ENCODE measurements at regions not wholly inside any gene's neighbourhood (a gene's known extent, or its start where the extent isn't known, plus 50 kb on each side); places are given as distances from the start of the nearest gene placed in this dataset.
"Not testable (repeated sequence)": the region's sequence is repeated elsewhere in the genome, so short reads cannot be mapped to it uniquely, and the experiment has no call there.

DNA sequence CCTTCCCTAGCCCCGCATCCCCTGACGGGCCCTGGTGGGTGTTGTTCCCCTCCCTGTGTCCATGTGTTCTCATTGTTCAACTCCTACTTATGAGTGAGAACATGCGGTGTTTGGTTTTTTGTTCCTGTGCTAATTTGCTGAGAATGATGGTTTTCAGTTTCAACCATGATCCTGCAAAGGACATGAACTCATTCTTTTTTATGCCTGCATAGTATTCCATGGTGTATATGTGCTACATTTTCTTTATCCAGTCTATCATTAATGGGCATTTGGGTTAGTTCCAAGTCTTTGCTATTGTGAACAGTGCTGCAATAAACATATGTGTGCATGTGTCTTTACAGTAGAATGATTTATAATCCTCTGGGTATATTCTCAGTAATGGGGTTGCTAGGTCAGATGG, 65.7 kb upstream of the DCD start:
- DNase-seq (ENCODE audit: low read depth) = not testable (repeated sequence)

- DNase-seq (ENCODE audit: low read depth) = no peak
Measured at GRCh38 chr12:54711669-54712068, 63.5 kb upstream of the DCD start.

DNA sequence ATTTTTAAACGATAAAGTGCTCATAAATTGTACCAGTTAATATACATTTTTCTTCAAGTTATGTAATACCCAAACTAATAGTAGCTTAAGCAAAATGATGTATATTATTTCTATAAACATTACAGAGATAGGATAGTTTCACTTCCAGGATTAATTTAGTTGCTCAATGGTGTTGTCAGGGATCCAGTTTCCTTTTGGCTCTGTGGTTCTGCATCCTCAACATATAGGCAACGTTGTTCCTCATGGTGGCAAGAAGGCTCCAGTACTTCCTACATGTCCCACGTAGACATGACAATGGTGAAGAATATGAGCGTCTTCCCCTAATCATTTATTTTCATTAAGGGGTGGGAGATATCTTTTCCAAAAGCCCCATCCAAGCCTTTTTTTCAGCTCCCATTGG, 60.7 kb upstream of the DCD start:
- DNase-seq (ENCODE audit: low read depth) = no peak

- DNase-seq (ENCODE audit: low read depth) = no peak
Measured at GRCh38 chr12:54704202-54704601, 56.0 kb upstream of the DCD start.

DNA sequence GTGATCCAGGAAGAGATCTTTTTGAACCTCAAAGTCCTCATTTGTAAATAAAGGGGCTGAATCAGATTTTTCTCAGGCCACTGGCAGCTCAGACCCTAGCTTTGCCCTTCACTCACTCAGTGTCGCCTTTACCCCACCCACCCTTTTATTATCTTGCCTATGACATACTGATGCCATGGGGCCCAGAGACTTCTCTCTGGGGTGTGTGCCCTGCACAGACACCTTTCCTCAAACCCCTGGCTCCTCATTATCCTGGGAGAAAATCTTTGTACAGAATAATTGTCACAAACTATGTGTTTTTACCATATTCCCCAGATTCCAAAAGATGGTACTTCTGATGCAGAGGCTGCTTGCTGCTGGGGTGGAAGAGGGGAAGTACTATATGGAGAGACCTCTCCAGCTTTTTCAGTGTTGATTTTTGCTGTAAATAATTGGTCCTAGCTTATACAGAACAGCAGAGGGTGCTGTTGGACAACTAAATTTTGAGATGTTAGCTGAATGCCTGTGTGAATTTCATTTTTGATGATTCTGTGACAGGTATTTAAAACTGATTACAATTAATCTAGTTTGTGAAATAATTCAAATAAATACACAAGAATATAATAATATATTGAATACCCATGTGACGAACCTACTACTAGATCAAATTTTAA, 53.9 kb upstream of the DCD start:
- peak; percentile 26 for DNase-seq (ENCODE audit: low read depth)

DNA sequence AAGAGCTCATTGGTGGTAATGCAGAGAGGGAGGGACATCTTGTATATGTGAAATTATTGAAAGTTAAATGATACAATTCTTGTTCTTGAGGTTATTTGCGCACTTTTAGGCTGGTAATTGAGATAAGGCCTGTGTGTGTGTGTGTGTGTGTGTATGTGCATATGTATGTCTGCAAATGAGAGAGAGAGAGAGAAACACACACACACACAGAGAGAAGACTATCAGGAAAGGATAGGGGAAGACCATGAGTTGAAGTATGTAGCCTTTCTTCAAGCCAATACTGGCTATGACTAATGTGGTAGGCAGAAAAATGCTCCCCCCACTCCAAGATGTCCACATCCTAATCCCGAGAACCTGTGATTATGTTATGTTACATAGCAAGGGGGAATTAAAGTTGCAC, 52.7 kb upstream of the DCD start:
- DNase-seq (ENCODE audit: low read depth) = no peak

- no peak for DNase-seq (ENCODE audit: low read depth)
Measured at GRCh38 chr12:54700301-54700700, 52.1 kb upstream of the DCD start.
